Peyer's patch (tissue), 4 donors: ENCODE measurements at regions not wholly inside any gene's neighbourhood (a gene's known extent, or its start where the extent isn't known, plus 50 kb on each side); places are given as distances from the start of the nearest gene placed in this dataset.

ENCODE experiments used
- CTCF ChIP-seq, 6 experiments: fragments of 450-650 bp in 4 of 6; fragments of 200-600 bp in 2 of 6; sonication (generic) in 1 of 6; IDR thresholded peaks; one replicate each; pipeline ENCODE4 v1.5.1; 2017 to 2019; ENCODE audit warnings: antibody characterized with exemption in 6 of 6, mild to moderate bottlenecking in 3 of 6, moderate library complexity in 1 of 6
- POLR2A ChIP-seq, 2 donors: fragments of 450-650 bp; IDR thresholded peaks; one replicate each; pipeline ENCODE4 v1.5.1; 2017; ENCODE audit warnings: antibody characterized with exemption in 2 of 2, mild to moderate bottlenecking in 2 of 2, moderate library complexity in 2 of 2

- no peak for TF ChIP-seq CTCF (IDR thresholded peaks at IDR 0.05)
- no peak for TF ChIP-seq POLR2A (IDR thresholded peaks at IDR 0.05)
These were observed 77.6 kb upstream of the PCDH17 start for GRCh38 chr13:57553932-57554331.
